ENCODE measurements at regions not wholly inside any gene's neighbourhood (a gene's known extent, or its start where the extent isn't known, plus 50 kb on each side); places are given as distances from the start of the nearest gene placed in this dataset.
"Not testable (repeated sequence)": the region's sequence is repeated elsewhere in the genome, so short reads cannot be mapped to it uniquely, and the experiment has no call there.

- DNase-seq (ENCODE audit: low spot score): no peak
Observed at GRCh38 chr3:66552846-66553245, 52.0 kb upstream of the LRIG1 start.

- DNase-seq (ENCODE audit: low spot score): no peak
Observed at GRCh38 chr3:66553441-66554113, 52.8 kb upstream of the LRIG1 start.

GRCh38 chr3:66554178-66554577 is 53.4 kb upstream of the LRIG1 start:
- DNase-seq (ENCODE audit: low spot score): no peak

- no peak for DNase-seq (ENCODE audit: low spot score)
Observed at GRCh38 chr3:66555214-66555844, 54.5 kb upstream of the LRIG1 start.

- DNase-seq (ENCODE audit: low spot score): no peak
Observed at GRCh38 chr3:66557170-66557569, 56.3 kb upstream of the LRIG1 start.

GRCh38 chr3:66559924-66560323 is 59.1 kb upstream of the LRIG1 start:
- not testable (repeated sequence) for DNase-seq (ENCODE audit: low spot score)

GRCh38 chr3:66561367-66561766 is 60.5 kb upstream of the LRIG1 start:
- no peak for DNase-seq (ENCODE audit: low spot score)

- peak; percentile 95 for DNase-seq (ENCODE audit: low spot score)
Observed at GRCh38 chr3:66565301-66565700, 64.5 kb upstream of the LRIG1 start.

GRCh38 chr3:66567077-66567476 is 66.3 kb upstream of the LRIG1 start:
- peak; percentile 92 for DNase-seq (ENCODE audit: low spot score)

- DNase-seq (ENCODE audit: low spot score): peak; percentile 63
Observed at GRCh38 chr3:66572090-66572675, 71.4 kb upstream of the LRIG1 start.

GRCh38 chr3:66572938-66573710 is 72.3 kb upstream of the LRIG1 start:
- DNase-seq (ENCODE audit: low spot score): no peak

- DNase-seq (ENCODE audit: low spot score): no peak
Observed at GRCh38 chr3:66574091-66574490, 73.3 kb upstream of the LRIG1 start.

GRCh38 chr3:66577426-66578203 is 76.8 kb upstream of the LRIG1 start:
- no peak for DNase-seq (ENCODE audit: low spot score)

GRCh38 chr3:66581256-66581655 is 80.4 kb upstream of the LRIG1 start:
- DNase-seq (ENCODE audit: low spot score): no peak

GRCh38 chr3:66582721-66583423 is 82.0 kb upstream of the LRIG1 start:
- DNase-seq (ENCODE audit: low spot score): no peak

- DNase-seq (ENCODE audit: low spot score): peak; percentile 49
Observed at GRCh38 chr3:66583424-66584040, 82.7 kb upstream of the LRIG1 start.

- no peak for DNase-seq (ENCODE audit: low spot score)
Observed at GRCh38 chr3:66585520-66586095, 84.8 kb upstream of the LRIG1 start.

- no peak for DNase-seq (ENCODE audit: low spot score)
Observed at GRCh38 chr3:66586853-66587252, 86.0 kb upstream of the LRIG1 start.

- DNase-seq (ENCODE audit: low spot score): no peak
Observed at GRCh38 chr3:66588340-66588847, 87.6 kb upstream of the LRIG1 start.
